ENCODE measurements at regions not wholly inside any gene's neighbourhood (a gene's known extent, or its start where the extent isn't known, plus 50 kb on each side); places are given as distances from the start of the nearest gene placed in this dataset.

DNA sequence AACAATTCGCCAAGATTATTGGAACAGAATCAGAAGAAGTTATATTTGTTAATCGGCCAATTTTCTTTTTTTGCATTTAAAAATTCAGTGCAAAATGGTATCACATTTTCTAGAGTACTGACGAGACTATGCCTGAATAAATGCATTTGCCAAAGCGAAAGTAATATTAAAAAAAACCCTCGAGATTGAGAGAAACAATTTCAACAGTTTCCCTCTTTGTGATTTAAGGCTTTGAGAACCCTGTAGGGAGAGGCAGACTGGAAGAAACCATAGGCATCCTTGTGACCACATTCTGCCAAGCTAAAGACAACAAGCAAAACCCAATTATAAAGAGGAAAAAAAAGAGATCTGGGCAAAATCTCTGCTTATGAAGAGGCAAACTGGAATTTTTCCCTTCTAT, 218.1 kb upstream of the GK2 start:
- Histone ChIP-seq H3K27ac (no peak overlapping the region), H3K9me3 (no peaks in the 10 kb centered on the region), H3K27me3 (no peaks in the 10 kb centered on the region), H3K4me1 (no peaks in the 10 kb centered on the region), H3K4me3 (no peak overlapping the region), H3K36me3 (no peaks in the 10 kb centered on the region)
- no peak for DNase-seq
- TF ChIP-seq POLR2A (IDR thresholded peaks at IDR 0.05) = no peak
- TF ChIP-seq, protein P1, sequence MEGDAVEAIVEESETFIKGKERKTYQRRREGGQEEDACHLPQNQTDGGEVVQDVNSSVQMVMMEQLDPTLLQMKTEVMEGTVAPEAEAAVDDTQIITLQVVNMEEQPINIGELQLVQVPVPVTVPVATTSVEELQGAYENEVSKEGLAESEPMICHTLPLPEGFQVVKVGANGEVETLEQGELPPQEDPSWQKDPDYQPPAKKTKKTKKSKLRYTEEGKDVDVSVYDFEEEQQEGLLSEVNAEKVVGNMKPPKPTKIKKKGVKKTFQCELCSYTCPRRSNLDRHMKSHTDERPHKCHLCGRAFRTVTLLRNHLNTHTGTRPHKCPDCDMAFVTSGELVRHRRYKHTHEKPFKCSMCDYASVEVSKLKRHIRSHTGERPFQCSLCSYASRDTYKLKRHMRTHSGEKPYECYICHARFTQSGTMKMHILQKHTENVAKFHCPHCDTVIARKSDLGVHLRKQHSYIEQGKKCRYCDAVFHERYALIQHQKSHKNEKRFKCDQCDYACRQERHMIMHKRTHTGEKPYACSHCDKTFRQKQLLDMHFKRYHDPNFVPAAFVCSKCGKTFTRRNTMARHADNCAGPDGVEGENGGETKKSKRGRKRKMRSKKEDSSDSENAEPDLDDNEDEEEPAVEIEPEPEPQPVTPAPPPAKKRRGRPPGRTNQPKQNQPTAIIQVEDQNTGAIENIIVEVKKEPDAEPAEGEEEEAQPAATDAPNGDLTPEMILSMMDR (IDR thresholded peaks at IDR 0.05) = no peak

DNA sequence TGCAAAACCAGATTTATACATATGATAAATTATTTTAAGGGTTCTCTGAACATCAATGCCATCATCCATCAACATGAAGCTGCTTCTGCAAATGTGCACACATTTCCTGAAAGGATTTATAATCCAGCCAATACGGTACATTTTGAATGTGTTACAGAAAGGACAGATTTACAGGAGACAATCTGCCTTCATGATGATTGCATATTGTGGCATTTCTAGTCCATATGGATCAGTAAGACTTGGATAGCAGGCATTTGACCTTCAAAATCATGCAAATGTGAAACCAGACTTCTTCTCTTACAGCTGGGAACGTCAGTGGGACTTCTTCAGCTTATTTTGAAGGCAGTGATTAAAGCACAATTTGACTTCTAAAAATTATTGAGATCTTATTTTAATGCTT, 217.3 kb upstream of the GK2 start:
- H3K9me3 ChIP-seq = no peaks in the 10 kb centered on the region
- H3K36me3 ChIP-seq = no peaks in the 10 kb centered on the region
- no peak overlapping the region for H3K27ac ChIP-seq
- H3K27me3 ChIP-seq = no peaks in the 10 kb centered on the region
- TF ChIP-seq, protein P1 (IDR thresholded peaks at IDR 0.05) = no peak
- TF ChIP-seq POLR2A (IDR thresholded peaks at IDR 0.05) = no peak
- no peak for DNase-seq
- no peaks in the 10 kb centered on the region for H3K4me1 ChIP-seq
- H3K4me3 ChIP-seq = no peak overlapping the region

DNA sequence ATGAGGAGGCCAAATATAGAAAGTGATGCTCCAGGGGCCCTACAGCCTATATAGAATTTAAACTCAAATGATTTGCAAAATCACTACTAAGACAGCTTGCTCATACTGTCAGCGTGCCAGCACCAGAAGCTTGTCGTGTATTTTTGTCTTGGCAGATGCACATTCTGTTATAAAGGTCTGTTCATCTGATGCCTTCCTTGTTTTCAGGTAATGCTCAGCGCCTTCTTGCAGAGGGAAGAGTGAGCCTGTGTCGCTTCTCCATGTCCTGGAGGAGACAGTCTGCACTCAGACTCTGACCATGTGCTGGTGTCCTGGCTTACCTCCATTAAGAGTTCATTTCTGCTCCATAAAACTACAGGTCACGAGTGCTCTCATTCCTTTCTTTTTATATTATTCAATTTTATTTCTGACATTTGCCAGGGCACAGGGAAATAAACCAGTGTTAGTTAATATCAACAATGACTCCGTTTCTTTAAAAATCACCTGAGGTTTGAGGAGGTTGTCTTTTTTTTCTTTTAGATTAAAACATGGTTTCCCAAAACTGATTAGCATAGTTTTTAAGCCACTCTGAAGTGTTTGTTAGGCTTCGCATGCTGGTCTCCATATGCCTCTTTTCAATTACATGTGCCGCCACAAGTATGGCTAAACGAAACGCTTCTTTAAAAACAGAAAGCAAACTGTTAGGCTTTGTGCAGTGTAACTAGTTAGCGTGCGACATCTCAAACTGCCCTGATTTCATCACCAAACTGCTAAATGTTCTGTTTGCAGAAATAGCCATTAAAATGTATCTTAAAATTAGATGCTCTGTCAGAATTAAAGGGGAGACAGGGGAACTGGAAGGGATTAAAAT, 215.2 kb upstream of the GK2 start:
- no peak for DNase-seq
- no peaks in the 10 kb centered on the region for H3K27me3 ChIP-seq
- H3K27ac ChIP-seq = peak overlapping the region in 1 of 4 donors; percentile 55
- TF ChIP-seq, protein P1 (IDR thresholded peaks at IDR 0.05) = no peak
- no peak for TF ChIP-seq POLR2A (IDR thresholded peaks at IDR 0.05)
- H3K4me1 ChIP-seq = no peaks in the 10 kb centered on the region
- H3K9me3 ChIP-seq = no peaks in the 10 kb centered on the region
- no peaks in the 10 kb centered on the region for H3K36me3 ChIP-seq
- no peak overlapping the region for H3K4me3 ChIP-seq

DNA sequence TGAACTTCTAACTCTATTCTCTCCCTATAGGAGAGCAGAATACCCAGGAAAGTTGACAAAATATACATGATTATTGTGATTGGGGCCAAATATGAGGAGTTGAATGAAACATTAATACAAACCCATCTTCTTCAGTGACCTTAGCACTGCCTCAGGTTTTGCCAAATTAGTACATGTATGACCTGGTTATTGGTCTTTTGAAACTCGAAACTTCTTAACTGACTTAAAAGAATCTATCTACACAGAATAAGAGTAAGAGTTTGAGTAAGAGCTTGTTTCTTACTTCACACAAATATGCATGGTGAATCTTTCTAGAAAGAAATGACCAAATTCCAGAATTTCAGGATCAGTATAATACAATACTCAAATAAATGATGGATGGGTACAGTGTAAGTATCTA, 213.0 kb upstream of the GK2 start:
- Histone ChIP-seq H3K9me3 (no peaks in the 10 kb centered on the region), H3K27me3 (no peaks in the 10 kb centered on the region), H3K27ac (no peak overlapping the region), H3K4me3 (no peak overlapping the region), H3K4me1 (no peaks in the 10 kb centered on the region), H3K36me3 (no peaks in the 10 kb centered on the region)
- DNase-seq = no peak
- TF ChIP-seq POLR2A (IDR thresholded peaks at IDR 0.05) = no peak
- TF ChIP-seq, protein P1 (IDR thresholded peaks at IDR 0.05) = no peak

DNA sequence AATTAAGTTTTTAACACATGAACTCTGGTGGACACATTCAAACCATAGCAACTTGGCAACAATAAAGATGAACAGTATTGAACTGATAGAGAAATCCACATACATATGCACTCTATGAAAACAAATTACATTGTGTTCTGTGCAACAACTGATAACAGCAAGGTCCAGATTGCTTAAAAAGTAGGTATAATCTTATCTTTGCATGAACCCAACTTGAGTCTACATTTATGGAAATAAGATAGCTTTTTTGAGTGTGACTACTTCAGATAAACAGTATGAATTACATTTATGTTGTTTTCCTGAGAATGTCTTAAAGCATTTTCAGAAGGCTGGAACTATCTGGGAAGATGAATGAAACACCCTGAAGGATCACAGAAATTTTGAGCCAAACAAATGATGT, 212.6 kb upstream of the GK2 start:
- Histone ChIP-seq H3K36me3 (no peaks in the 10 kb centered on the region), H3K27ac (no peak overlapping the region), H3K4me1 (no peaks in the 10 kb centered on the region), H3K27me3 (no peaks in the 10 kb centered on the region), H3K9me3 (no peaks in the 10 kb centered on the region), H3K4me3 (no peak overlapping the region)
- TF ChIP-seq POLR2A (IDR thresholded peaks at IDR 0.05) = no peak
- TF ChIP-seq, protein P1 (IDR thresholded peaks at IDR 0.05) = no peak
- DNase-seq = no peak
